ENCODE measurements at regions not wholly inside any gene's neighbourhood (a gene's known extent, or its start where the extent isn't known, plus 50 kb on each side); places are given as distances from the start of the nearest gene placed in this dataset.

GRCh38 chr14:32254952-32255679, 52.0 kb upstream of the RNU6-8 start:
- peak; percentile 59 for DNase-seq

GRCh38 chr14:32255789-32256188, 52.7 kb upstream of the RNU6-8 start:
- DNase-seq = no peak

- DNase-seq = no peak
These were observed 53.5 kb upstream of the RNU6-8 start for GRCh38 chr14:32256576-32256975.

GRCh38 chr14:32258336-32258993, 55.4 kb upstream of the RNU6-8 start:
- no peak for DNase-seq

- DNase-seq = no peak
These were observed 56.4 kb upstream of the RNU6-8 start for GRCh38 chr14:32259368-32260013.

- no peak for DNase-seq
These were observed 61.0 kb upstream of the RNU6-8 start for GRCh38 chr14:32263939-32264567.

- no peak for DNase-seq
These were observed 62.5 kb upstream of the RNU6-8 start for GRCh38 chr14:32265584-32265983.

- DNase-seq = no peak
These were observed 51.1 kb upstream of the AKAP6 start for GRCh38 chr14:32277998-32278397.

Data from activated CD8-positive, alpha-beta memory T cell treated with anti-CD3 and anti-CD28 coated beads, Interleukin-2, amount 50 U/mL, for 48 hours (primary cell).